ENCODE measurements at regions not wholly inside any gene's neighbourhood (a gene's known extent, or its start where the extent isn't known, plus 50 kb on each side); places are given as distances from the start of the nearest gene placed in this dataset.
"Not testable (repeated sequence)": the region's sequence is repeated elsewhere in the genome, so short reads cannot be mapped to it uniquely, and the experiment has no call there.

GRCh38 chr4:160100316-160100715 lies 997.4 kb downstream of the RAPGEF2 start:
- DNase-seq (ENCODE audit: low read depth), result no peak
- no peak overlapping the region for H3K4me3 ChIP-seq (ENCODE audit: low read depth, low read length)
- TF ChIP-seq, protein P1, sequence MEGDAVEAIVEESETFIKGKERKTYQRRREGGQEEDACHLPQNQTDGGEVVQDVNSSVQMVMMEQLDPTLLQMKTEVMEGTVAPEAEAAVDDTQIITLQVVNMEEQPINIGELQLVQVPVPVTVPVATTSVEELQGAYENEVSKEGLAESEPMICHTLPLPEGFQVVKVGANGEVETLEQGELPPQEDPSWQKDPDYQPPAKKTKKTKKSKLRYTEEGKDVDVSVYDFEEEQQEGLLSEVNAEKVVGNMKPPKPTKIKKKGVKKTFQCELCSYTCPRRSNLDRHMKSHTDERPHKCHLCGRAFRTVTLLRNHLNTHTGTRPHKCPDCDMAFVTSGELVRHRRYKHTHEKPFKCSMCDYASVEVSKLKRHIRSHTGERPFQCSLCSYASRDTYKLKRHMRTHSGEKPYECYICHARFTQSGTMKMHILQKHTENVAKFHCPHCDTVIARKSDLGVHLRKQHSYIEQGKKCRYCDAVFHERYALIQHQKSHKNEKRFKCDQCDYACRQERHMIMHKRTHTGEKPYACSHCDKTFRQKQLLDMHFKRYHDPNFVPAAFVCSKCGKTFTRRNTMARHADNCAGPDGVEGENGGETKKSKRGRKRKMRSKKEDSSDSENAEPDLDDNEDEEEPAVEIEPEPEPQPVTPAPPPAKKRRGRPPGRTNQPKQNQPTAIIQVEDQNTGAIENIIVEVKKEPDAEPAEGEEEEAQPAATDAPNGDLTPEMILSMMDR (IDR thresholded peaks at IDR 0.05; ENCODE audit: insufficient read depth, low read depth, low read length), result no peak

DNA sequence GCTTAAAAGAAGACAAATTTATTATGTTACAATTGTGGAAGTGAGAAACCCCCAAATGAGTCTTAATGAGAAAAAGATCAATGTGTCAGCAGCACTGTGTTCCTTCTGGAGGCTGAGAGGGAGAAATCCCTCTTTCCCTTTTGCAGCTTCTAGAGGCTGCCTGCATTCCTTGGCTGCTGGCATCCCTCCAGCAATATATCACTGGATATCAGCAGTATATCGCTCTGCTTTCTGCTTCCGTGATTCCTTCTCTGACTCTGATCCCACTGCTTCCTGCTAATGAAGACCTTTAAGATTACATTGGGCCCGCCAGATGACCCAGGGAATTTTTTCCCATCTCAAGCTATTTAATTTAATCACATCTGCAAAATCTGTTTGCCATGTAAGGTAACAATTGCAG lies 1008.0 kb downstream of the RAPGEF2 start:
- TF ChIP-seq, protein P1 (IDR thresholded peaks at IDR 0.05; ENCODE audit: insufficient read depth, low read depth, low read length), result no peak
- DNase-seq (ENCODE audit: low read depth), result no peak

GRCh38 chr4:160117686-160118085 lies 1014.8 kb downstream of the RAPGEF2 start:
- TF ChIP-seq, protein P1 (IDR thresholded peaks at IDR 0.05; ENCODE audit: insufficient read depth, low read depth, low read length), result no peak
- DNase-seq (ENCODE audit: low read depth), result no peak
- no peak overlapping the region for H3K4me3 ChIP-seq (ENCODE audit: low read depth, low read length)

More for the DNA sequence above, 1008.0 kb downstream of the RAPGEF2 start:
- H3K4me3 ChIP-seq (ENCODE audit: low read depth, low read length), result no peak overlapping the region

DNA sequence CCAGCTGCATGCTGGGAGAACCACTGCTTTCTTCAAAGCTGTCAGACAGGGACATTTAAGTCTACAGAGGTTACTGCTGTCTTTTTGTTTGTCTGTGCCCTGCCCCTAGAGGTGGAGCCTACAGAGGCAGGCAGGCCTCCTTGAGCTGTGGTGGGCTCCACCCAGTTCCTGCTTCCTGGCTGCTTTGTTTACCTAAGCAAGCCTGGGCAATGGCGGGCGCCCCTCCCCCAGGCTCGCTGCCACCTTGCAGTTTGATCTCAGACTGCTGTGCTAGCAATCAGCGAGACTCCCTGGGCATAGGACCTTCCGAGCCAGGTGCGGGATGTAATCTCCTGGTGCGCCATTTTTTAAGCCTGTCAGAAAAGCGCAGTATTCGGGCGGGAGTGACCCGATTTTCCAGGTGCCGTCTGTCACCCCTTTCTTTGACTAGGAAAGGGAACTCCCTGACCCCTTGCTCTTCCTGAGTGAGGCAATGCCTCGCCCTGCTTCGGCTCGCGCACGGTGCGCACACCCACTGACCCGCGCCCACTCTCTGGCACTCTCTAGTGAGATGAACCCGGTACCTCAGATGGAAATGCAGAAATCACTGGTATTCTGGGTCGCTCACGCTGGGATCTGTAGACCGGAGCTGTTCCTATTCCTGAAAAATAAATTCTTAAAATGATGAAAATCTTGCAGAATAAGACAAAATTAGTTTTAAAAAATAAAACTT lies 1022.9 kb downstream of the RAPGEF2 start:
- H3K4me3 ChIP-seq (ENCODE audit: low read depth, low read length), result not testable (repeated sequence)

GRCh38 chr4:160127211-160127610 lies 1024.3 kb downstream of the RAPGEF2 start:
- TF ChIP-seq, protein P1 (IDR thresholded peaks at IDR 0.05; ENCODE audit: insufficient read depth, low read depth, low read length), result no peak
- no peak overlapping the region for H3K4me3 ChIP-seq (ENCODE audit: low read depth, low read length)
- no peak for DNase-seq (ENCODE audit: low read depth)

More for the DNA sequence above, 1022.9 kb downstream of the RAPGEF2 start:
- not testable (repeated sequence) for DNase-seq (ENCODE audit: low read depth)

DNA sequence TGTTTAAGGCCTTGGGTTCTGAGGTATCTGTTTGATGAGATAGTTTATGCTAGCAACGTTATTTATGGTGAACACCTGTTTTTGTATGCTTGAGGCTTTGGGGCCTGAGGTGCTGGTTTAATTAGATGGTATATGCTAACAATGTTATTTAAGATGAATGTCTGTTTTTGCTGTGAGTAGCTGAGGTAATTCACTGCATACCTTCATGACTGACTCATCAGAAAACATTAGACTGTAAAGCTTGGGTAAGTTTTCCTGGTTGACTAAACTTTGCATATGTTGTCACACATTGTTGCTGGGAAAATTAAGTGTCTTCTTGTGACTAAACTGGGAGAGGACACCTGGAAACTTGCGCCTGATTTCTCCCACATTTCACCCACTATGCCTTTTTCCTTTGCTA lies 1026.6 kb downstream of the RAPGEF2 start:
- H3K4me3 ChIP-seq (ENCODE audit: low read depth, low read length), result no peak overlapping the region
- DNase-seq (ENCODE audit: low read depth), result peak; percentile 0
- TF ChIP-seq, protein P1 (IDR thresholded peaks at IDR 0.05; ENCODE audit: insufficient read depth, low read depth, low read length), result no peak

- TF ChIP-seq, protein P1 (IDR thresholded peaks at IDR 0.05; ENCODE audit: insufficient read depth, low read depth, low read length), result no peak
- no peak overlapping the region for H3K4me3 ChIP-seq (ENCODE audit: low read depth, low read length)
- no peak for DNase-seq (ENCODE audit: low read depth)
These were observed 1033.1 kb downstream of the RAPGEF2 start for GRCh38 chr4:160136021-160136420.
